ENCODE measurements at regions not wholly inside any gene's neighbourhood (a gene's known extent, or its start where the extent isn't known, plus 50 kb on each side); places are given as distances from the start of the nearest gene placed in this dataset.

DNA sequence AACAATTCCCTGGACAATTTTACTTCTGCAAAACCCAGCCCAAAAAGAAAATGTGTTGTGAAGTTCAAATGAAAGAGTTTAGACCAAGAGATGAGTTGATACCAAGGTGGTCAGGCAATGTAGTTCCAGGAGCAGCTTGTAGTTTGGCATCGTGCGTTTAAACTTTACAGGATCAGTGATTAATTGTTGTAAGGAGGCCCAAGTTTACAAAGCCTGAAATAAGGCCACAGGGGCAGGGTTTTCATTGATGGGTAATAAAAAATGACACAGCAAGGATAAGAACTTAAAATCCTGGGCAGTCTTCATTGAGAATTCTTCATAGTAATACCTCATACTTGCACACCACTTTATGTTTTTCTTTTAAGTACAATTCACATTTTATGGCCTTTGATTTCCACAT lies 463.9 kb upstream of the HNRNPA3 start:
- intact Hi-C loops (cut with micrococcal nuclease; ENCODE audit: unreplicated experiment) (no loop called here), in situ Hi-C loops (cut with HindIII; ENCODE audit: extremely low pct_ligation_motif_present, low pct_unique_long_range_greater_than_20kb) (no loop called here)
- H3K27me3 ChIP-seq (ENCODE audit: control insufficient read depth in 1 of 2, insufficient read depth in 2 of 2, low read length in 2 of 2) = peaks cover 0 to 21% of the 10 kb centered on the region in 2 experiments; a peak in 2 of 5 replicates
- no TSS peak for BruUV-seq (replicated peaks)
- ChIA-PET CTCF (ENCODE audit: low intra/inter-chr PET ratio, low total read pairs) (no interaction called here), POLR2A (no interaction called here)
- DNase-seq (ENCODE audit: low spot score) (no peak), ATAC-seq (no peak), FAIRE-seq (no peak)
- H3K79me2 ChIP-seq (ENCODE audit: insufficient read depth, low read length) = no peaks in the 10 kb centered on the region
- H4K20me1 ChIP-seq (ENCODE audit: insufficient read depth, low read length) = no peaks in the 10 kb centered on the region
- H3K4me1 ChIP-seq (ENCODE audit: insufficient read depth, low read length) = no peaks in the 10 kb centered on the region
- TF ChIP-seq MLLT10 (CRISPR knock-in tag; IDR thresholded peaks at IDR 0.05) = no peak
- TF ChIP-seq NCOR1 (IDR thresholded peaks at IDR 0.05; ENCODE audit: borderline replicate concordance, low read length) = no peak
- TF ChIP-seq SKI (IDR thresholded peaks at IDR 0.05; ENCODE audit: partially characterized antibody) = no peak
- no peak for TF ChIP-seq ZNF224 (CRISPR knock-in tag; IDR thresholded peaks at IDR 0.05)
- no peak for TF ChIP-seq ZNF556 (CRISPR knock-in tag; IDR thresholded peaks at IDR 0.05; ENCODE audit: borderline replicate concordance)
- TF ChIP-seq, protein P1, sequence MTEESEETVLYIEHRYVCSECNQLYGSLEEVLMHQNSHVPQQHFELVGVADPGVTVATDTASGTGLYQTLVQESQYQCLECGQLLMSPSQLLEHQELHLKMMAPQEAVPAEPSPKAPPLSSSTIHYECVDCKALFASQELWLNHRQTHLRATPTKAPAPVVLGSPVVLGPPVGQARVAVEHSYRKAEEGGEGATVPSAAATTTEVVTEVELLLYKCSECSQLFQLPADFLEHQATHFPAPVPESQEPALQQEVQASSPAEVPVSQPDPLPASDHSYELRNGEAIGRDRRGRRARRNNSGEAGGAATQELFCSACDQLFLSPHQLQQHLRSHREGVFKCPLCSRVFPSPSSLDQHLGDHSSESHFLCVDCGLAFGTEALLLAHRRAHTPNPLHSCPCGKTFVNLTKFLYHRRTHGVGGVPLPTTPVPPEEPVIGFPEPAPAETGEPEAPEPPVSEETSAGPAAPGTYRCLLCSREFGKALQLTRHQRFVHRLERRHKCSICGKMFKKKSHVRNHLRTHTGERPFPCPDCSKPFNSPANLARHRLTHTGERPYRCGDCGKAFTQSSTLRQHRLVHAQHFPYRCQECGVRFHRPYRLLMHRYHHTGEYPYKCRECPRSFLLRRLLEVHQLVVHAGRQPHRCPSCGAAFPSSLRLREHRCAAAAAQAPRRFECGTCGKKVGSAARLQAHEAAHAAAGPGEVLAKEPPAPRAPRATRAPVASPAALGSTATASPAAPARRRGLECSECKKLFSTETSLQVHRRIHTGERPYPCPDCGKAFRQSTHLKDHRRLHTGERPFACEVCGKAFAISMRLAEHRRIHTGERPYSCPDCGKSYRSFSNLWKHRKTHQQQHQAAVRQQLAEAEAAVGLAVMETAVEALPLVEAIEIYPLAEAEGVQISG (CRISPR knock-in tag; IDR thresholded peaks at IDR 0.05) = no peak
- TF ChIP-seq KDM6A (CRISPR knock-in tag; IDR thresholded peaks at IDR 0.05; ENCODE audit: low read depth) = no peak
- TF ChIP-seq, protein P2, sequence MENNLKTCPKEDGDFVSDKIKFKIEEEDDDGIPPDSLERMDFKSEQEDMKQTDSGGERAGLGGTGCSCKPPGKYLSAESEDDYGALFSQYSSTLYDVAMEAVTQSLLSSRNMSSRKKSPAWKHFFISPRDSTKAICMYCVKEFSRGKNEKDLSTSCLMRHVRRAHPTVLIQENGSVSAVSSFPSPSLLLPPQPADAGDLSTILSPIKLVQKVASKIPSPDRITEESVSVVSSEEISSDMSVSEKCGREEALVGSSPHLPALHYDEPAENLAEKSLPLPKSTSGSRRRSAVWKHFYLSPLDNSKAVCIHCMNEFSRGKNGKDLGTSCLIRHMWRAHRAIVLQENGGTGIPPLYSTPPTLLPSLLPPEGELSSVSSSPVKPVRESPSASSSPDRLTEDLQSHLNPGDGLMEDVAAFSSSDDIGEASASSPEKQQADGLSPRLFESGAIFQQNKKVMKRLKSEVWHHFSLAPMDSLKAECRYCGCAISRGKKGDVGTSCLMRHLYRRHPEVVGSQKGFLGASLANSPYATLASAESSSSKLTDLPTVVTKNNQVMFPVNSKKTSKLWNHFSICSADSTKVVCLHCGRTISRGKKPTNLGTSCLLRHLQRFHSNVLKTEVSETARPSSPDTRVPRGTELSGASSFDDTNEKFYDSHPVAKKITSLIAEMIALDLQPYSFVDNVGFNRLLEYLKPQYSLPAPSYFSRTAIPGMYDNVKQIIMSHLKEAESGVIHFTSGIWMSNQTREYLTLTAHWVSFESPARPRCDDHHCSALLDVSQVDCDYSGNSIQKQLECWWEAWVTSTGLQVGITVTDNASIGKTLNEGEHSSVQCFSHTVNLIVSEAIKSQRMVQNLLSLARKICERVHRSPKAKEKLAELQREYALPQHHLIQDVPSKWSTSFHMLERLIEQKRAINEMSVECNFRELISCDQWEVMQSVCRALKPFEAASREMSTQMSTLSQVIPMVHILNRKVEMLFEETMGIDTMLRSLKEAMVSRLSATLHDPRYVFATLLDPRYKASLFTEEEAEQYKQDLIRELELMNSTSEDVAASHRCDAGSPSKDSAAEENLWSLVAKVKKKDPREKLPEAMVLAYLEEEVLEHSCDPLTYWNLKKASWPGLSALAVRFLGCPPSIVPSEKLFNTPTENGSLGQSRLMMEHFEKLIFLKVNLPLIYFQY (CRISPR knock-in tag; IDR thresholded peaks at IDR 0.05; ENCODE audit: borderline replicate concordance) = no peak
- TF ChIP-seq PHF20 (CRISPR knock-in tag; IDR thresholded peaks at IDR 0.05) = no peak
- TF ChIP-seq HOXA3 (CRISPR knock-in tag; IDR thresholded peaks at IDR 0.05) = no peak
- no peak for TF ChIP-seq TCF7 (IDR thresholded peaks at IDR 0.05; ENCODE audit: low read depth)
- no peak for TF ChIP-seq ZNF124 (CRISPR knock-in tag; IDR thresholded peaks at IDR 0.05)
- TF ChIP-seq FOXA3 (CRISPR knock-in tag; IDR thresholded peaks at IDR 0.05) = no peak
- no peak for TF ChIP-seq TFAP4 (IDR thresholded peaks at IDR 0.05; ENCODE audit: borderline replicate concordance, low read depth)
- TF ChIP-seq, protein P3, sequence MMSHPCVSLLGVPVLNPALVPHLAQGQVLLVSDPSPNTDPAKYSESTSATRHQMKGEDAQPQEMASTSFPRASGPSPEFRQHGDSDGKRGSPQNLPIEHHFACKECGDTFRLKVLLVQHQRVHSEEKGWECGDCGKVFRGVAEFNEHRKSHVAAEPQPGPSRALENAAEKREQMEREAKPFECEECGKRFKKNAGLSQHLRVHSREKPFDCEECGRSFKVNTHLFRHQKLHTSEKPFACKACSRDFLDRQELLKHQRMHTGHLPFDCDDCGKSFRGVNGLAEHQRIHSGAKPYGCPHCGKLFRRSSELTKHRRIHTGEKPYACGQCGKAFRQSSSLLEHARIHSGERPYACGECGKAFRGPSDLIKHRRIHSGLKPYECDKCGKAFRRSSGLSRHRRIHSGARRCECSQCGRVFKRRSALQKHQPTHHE (CRISPR knock-in tag; IDR thresholded peaks at IDR 0.05; ENCODE audit: borderline replicate concordance) = no peak
- no peak for TF ChIP-seq ZNF256 (CRISPR knock-in tag; conservative IDR thresholded peaks at IDR 0.05)
- no peak for TF ChIP-seq ZNF713 (CRISPR knock-in tag; IDR thresholded peaks at IDR 0.05)
- H3K9ac ChIP-seq (ENCODE audit: insufficient read depth, low read depth, low read length) = no peak overlapping the region
- no peak overlapping the region for H2AFZ ChIP-seq (ENCODE audit: low read length)
- no peak overlapping the region for H3K4me2 ChIP-seq (ENCODE audit: low read depth, low read length)
- WGBS (ENCODE audit: low lambda C conversion rate) = 55% methylated on average over 2 of the region's 2 CpGs
- no peak overlapping the region for H3K4me3 ChIP-seq (replicated peaks in 1 of 3; ENCODE audit: insufficient read depth in 1 of 3, low read depth in 2 of 3, low read length in 3 of 3)
- H3K36me3 ChIP-seq (replicated peaks in 1 of 2; ENCODE audit: control insufficient read depth in 1 of 2, insufficient read depth in 2 of 2, low read length in 2 of 2) = no peaks in the 10 kb centered on the region
- H3K9me3 ChIP-seq (ENCODE audit: low read length) = no peaks in the 10 kb centered on the region
- H3K27ac ChIP-seq (ENCODE audit: extremely low read length, insufficient read depth, low read length) = no peak overlapping the region

Data from HepG2 (cell line).